ENCODE measurements at regions not wholly inside any gene's neighbourhood (a gene's known extent, or its start where the extent isn't known, plus 50 kb on each side); places are given as distances from the start of the nearest gene placed in this dataset.

DNA sequence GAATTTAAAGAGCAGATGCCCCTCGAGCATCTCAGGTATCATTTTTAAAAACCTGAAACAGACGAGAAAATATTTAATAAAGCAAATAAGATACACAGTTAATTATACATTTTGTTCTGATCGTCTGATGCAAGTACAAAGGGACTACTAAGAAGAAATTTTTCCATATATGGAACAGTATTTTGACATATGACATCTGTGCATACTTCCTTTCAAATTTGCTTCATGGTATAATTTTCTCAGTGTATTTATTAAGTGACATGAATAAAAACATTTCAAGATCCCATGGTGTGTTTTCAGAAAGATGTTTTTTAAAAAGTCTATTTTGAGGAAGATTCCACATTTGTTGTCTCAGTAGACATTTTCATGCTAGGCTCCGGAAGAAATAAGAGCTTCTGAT, 208.1 kb downstream of the VGLL3 start:
- H3K9me3 ChIP-seq (ENCODE audit: control insufficient read depth, insufficient read depth, low read depth, low read length): no peaks in the 10 kb centered on the region
- H3K4me3 ChIP-seq (ENCODE audit: low read depth in 2 of 2, low read length in 2 of 2): no peak overlapping the region
- ChIA-PET CTCF (no interaction called here), POLR2A (no interaction called here)
- H3K36me3 ChIP-seq (ENCODE audit: control insufficient read depth, insufficient read depth, low read length): no peaks in the 10 kb centered on the region
- no peak overlapping the region for H3K27ac ChIP-seq (ENCODE audit: low read length)
- DNase-seq (ENCODE audit: low read depth, low spot score): no peak
- BruUV-seq (replicated peaks): no TSS peak
- no peak for TF ChIP-seq SIN3A (IDR thresholded peaks at IDR 0.05; ENCODE audit: borderline replicate concordance, insufficient read depth, low read depth, low read length)
- TF ChIP-seq, protein P1, sequence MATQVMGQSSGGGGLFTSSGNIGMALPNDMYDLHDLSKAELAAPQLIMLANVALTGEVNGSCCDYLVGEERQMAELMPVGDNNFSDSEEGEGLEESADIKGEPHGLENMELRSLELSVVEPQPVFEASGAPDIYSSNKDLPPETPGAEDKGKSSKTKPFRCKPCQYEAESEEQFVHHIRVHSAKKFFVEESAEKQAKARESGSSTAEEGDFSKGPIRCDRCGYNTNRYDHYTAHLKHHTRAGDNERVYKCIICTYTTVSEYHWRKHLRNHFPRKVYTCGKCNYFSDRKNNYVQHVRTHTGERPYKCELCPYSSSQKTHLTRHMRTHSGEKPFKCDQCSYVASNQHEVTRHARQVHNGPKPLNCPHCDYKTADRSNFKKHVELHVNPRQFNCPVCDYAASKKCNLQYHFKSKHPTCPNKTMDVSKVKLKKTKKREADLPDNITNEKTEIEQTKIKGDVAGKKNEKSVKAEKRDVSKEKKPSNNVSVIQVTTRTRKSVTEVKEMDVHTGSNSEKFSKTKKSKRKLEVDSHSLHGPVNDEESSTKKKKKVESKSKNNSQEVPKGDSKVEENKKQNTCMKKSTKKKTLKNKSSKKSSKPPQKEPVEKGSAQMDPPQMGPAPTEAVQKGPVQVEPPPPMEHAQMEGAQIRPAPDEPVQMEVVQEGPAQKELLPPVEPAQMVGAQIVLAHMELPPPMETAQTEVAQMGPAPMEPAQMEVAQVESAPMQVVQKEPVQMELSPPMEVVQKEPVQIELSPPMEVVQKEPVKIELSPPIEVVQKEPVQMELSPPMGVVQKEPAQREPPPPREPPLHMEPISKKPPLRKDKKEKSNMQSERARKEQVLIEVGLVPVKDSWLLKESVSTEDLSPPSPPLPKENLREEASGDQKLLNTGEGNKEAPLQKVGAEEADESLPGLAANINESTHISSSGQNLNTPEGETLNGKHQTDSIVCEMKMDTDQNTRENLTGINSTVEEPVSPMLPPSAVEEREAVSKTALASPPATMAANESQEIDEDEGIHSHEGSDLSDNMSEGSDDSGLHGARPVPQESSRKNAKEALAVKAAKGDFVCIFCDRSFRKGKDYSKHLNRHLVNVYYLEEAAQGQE (IDR thresholded peaks at IDR 0.05; ENCODE audit: insufficient read depth in 1 of 2, low read depth in 2 of 2, low read length in 1 of 2): no peak
- TF ChIP-seq POLR2AphosphoS5 (IDR thresholded peaks at IDR 0.05; ENCODE audit: low read depth, low read length): no peak
- TF ChIP-seq CTCF (IDR thresholded peaks at IDR 0.05): no peak
- no peak for TF ChIP-seq TCF7L2 (IDR thresholded peaks at IDR 0.05; ENCODE audit: low read depth, low read length)
- intact Hi-C loops (cut with micrococcal nuclease; ENCODE audit: unreplicated experiment) (no loop called here), in situ Hi-C loops (cut with HindIII; ENCODE audit: low pct_unique_long_range_greater_than_20kb, low sequenced_read_pairs) (no loop called here)
- ATAC-seq: no peak
- no peaks in the 10 kb centered on the region for H3K27me3 ChIP-seq (ENCODE audit: control insufficient read depth, insufficient read depth, low read length)
- H3K4me1 ChIP-seq (ENCODE audit: control insufficient read depth, insufficient read depth, low read length): no peaks in the 10 kb centered on the region

- Histone ChIP-seq H3K4me3 (ENCODE audit: low read depth in 2 of 2, low read length in 2 of 2) (no peak overlapping the region), H3K9me3 (ENCODE audit: control insufficient read depth, insufficient read depth, low read depth, low read length) (no peaks in the 10 kb centered on the region), H3K4me1 (ENCODE audit: control insufficient read depth, insufficient read depth, low read length) (no peaks in the 10 kb centered on the region), H3K27me3 (ENCODE audit: control insufficient read depth, insufficient read depth, low read length) (no peaks in the 10 kb centered on the region), H3K27ac (ENCODE audit: low read length) (no peak overlapping the region), H3K36me3 (ENCODE audit: control insufficient read depth, insufficient read depth, low read length) (no peaks in the 10 kb centered on the region)
- in situ Hi-C loops (cut with HindIII; ENCODE audit: low pct_unique_long_range_greater_than_20kb, low sequenced_read_pairs): no loop called here
- ChIA-PET POLR2A (no interaction called here), CTCF (interaction anchor here (0.5 kb wide), 1 partner anchor 284 kb away, joined by 3 read pairs; no protein-coding TSS in a partner anchor)
- BruUV-seq (replicated peaks): no TSS peak
- TF ChIP-seq POLR2AphosphoS5 (IDR thresholded peaks at IDR 0.05; ENCODE audit: low read depth, low read length): no peak
- TF ChIP-seq SIN3A (IDR thresholded peaks at IDR 0.05; ENCODE audit: borderline replicate concordance, insufficient read depth, low read depth, low read length): no peak
- no peak for TF ChIP-seq CTCF (IDR thresholded peaks at IDR 0.05)
- TF ChIP-seq, protein P1 (IDR thresholded peaks at IDR 0.05; ENCODE audit: insufficient read depth in 1 of 2, low read depth in 2 of 2, low read length in 1 of 2): no peak
- no peak for TF ChIP-seq TCF7L2 (IDR thresholded peaks at IDR 0.05; ENCODE audit: low read depth, low read length)
- ATAC-seq: no peak
- intact Hi-C loops (cut with micrococcal nuclease; ENCODE audit: unreplicated experiment): no loop called here
- no peak for DNase-seq (ENCODE audit: low read depth, low spot score)
These were observed 208.7 kb downstream of the VGLL3 start for GRCh38 chr3:86782286-86782685.

Data from Panc1 (cell line).